Thyroid gland (tissue), 4 donors: ENCODE measurements at regions not wholly inside any gene's neighbourhood (a gene's known extent, or its start where the extent isn't known, plus 50 kb on each side); places are given as distances from the start of the nearest gene placed in this dataset.

Experiments used
- CTCF ChIP-seq, 6 experiments: fragments of 200-600 bp in 3 of 6; fragments of 450-650 bp in 3 of 6; sonication (generic) in 3 of 6; IDR thresholded peaks; one replicate each; pipeline ENCODE4 v1.5.1; 2016 to 2019; ENCODE audit warnings: antibody characterized with exemption in 6 of 6, mild to moderate bottlenecking in 2 of 6, inconsistent platforms in 1 of 6, moderate library complexity in 1 of 6
- POLR2A ChIP-seq, 2 donors: fragments of 450-650 bp; IDR thresholded peaks; one replicate each; pipeline ENCODE4 v1.6.1; 2017; ENCODE audit warnings: antibody characterized with exemption in 2 of 2, mild to moderate bottlenecking in 2 of 2, moderate library complexity in 1 of 2

- no peak for TF ChIP-seq CTCF (IDR thresholded peaks at IDR 0.05)
- TF ChIP-seq POLR2A (IDR thresholded peaks at IDR 0.05): no peak
These were observed 61.3 kb upstream of the CREB3L1 start for GRCh38 chr11:46216019-46216764.
